Uterus (tissue), 3 donors: ENCODE measurements at regions not wholly inside any gene's neighbourhood (a gene's known extent, or its start where the extent isn't known, plus 50 kb on each side); places are given as distances from the start of the nearest gene placed in this dataset.
"Not testable (repeated sequence)": the region's sequence is repeated elsewhere in the genome, so short reads cannot be mapped to it uniquely, and the experiment has no call there.

Source experiments
- DNase-seq, 2 donors: peaks; one replicate each; pipeline ENCODE4 v3.0.0-alpha.2; 2019 to 2020
- H3K27ac ChIP-seq, 2 donors: fragments of 200-600 bp; sonication (generic); 1 replicate in 1 of 2; 2 replicates in 1 of 2; pipeline ENCODE4 v1.5.1; 2016 to 2018
- H3K27me3 ChIP-seq, 2 donors: fragments of 200-600 bp; sonication (generic); one replicate each; pipeline ENCODE4 v1.5.1; 2018 to 2019; ENCODE audit warnings: control low read depth in 1 of 2
- H3K36me3 ChIP-seq, 2 donors: fragments of 200-600 bp; sonication (generic); one replicate each; pipeline ENCODE4 v1.5.1; 2019; ENCODE audit warnings: control low read depth in 1 of 2
- H3K4me1 ChIP-seq, 2 donors: fragments of 200-600 bp; sonication (generic); one replicate each; pipeline ENCODE4 v1.5.1; 2018 to 2019; ENCODE audit warnings: control low read depth in 1 of 2
- H3K4me3 ChIP-seq, 2 donors: fragments of 200-600 bp; sonication (generic); 1 replicate in 1 of 2; 2 replicates in 1 of 2; pipeline ENCODE4 v1.5.1; 2018 to 2019; ENCODE audit warnings: mild to moderate bottlenecking in 1 of 2
- H3K9me3 ChIP-seq, 2 donors: fragments of 200-600 bp; sonication (generic); one replicate each; pipeline ENCODE4 v1.5.1; 2019; ENCODE audit warnings: control low read depth in 1 of 2
- POLR2A ChIP-seq, 2 donors: fragments of 450-650 bp; IDR thresholded peaks; one replicate each; pipeline ENCODE4 v1.6.1; 2016; ENCODE audit warnings: antibody characterized with exemption in 2 of 2, mild to moderate bottlenecking in 1 of 2, moderate library complexity in 1 of 2
- intact Hi-C: fragments of 100-400 bp; cut with DNase I; formaldehyde crosslinking; loops from one replicate; pipeline ENCODE4 v1.15.1; 2023; ENCODE audit warnings: low total_unique reads
- TF ChIP-seq, protein P1 (sequence below), 4 experiments: fragments of 200-600 bp in 2 of 4; fragments of 450-650 bp in 2 of 4; sonication (generic) in 2 of 4; IDR thresholded peaks; one replicate each; pipeline ENCODE4 v1.5.1; 2016 to 2019; ENCODE audit warnings: antibody characterized with exemption in 4 of 4, mild to moderate bottlenecking in 2 of 4, moderate library complexity in 1 of 4
- donor health status: DM: yes; HTN: yes; CAD: no.

- TF ChIP-seq, protein P1, sequence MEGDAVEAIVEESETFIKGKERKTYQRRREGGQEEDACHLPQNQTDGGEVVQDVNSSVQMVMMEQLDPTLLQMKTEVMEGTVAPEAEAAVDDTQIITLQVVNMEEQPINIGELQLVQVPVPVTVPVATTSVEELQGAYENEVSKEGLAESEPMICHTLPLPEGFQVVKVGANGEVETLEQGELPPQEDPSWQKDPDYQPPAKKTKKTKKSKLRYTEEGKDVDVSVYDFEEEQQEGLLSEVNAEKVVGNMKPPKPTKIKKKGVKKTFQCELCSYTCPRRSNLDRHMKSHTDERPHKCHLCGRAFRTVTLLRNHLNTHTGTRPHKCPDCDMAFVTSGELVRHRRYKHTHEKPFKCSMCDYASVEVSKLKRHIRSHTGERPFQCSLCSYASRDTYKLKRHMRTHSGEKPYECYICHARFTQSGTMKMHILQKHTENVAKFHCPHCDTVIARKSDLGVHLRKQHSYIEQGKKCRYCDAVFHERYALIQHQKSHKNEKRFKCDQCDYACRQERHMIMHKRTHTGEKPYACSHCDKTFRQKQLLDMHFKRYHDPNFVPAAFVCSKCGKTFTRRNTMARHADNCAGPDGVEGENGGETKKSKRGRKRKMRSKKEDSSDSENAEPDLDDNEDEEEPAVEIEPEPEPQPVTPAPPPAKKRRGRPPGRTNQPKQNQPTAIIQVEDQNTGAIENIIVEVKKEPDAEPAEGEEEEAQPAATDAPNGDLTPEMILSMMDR (IDR thresholded peaks at IDR 0.05), result no peak
- TF ChIP-seq POLR2A (IDR thresholded peaks at IDR 0.05), result no peak
- H3K27ac ChIP-seq, result no peak overlapping the region
- intact Hi-C loops, result no loop called here
- H3K4me1 ChIP-seq, result peaks cover 0 to 3% of the 10 kb centered on the region in 2 donors
- H3K4me3 ChIP-seq, result no peak overlapping the region
- H3K27me3 ChIP-seq, result no peaks in the 10 kb centered on the region
- DNase-seq, result no peak
- no peaks in the 10 kb centered on the region for H3K9me3 ChIP-seq
- H3K36me3 ChIP-seq, result no peaks in the 10 kb centered on the region
These were observed 114.1 kb downstream of the C9orf152 start for GRCh38 chr9:110093871-110094270.

- Histone ChIP-seq H3K9me3 (no peaks in the 10 kb centered on the region), H3K36me3 (no peaks in the 10 kb centered on the region), H3K4me3 (no peak overlapping the region), H3K4me1 (peaks cover 0 to 11% of the 10 kb centered on the region in 2 donors), H3K27me3 (no peaks in the 10 kb centered on the region), H3K27ac (no peak overlapping the region)
- no peak for DNase-seq
- intact Hi-C loops, result no loop called here
- TF ChIP-seq, protein P1 (IDR thresholded peaks at IDR 0.05), result no peak
- no peak for TF ChIP-seq POLR2A (IDR thresholded peaks at IDR 0.05)
These were observed 112.8 kb downstream of the C9orf152 start for GRCh38 chr9:110095161-110095595.

- no peak overlapping the region for H3K27ac ChIP-seq
- intact Hi-C loops, result no loop called here
These were observed 112.2 kb downstream of the C9orf152 start for GRCh38 chr9:110095776-110096175.

DNA sequence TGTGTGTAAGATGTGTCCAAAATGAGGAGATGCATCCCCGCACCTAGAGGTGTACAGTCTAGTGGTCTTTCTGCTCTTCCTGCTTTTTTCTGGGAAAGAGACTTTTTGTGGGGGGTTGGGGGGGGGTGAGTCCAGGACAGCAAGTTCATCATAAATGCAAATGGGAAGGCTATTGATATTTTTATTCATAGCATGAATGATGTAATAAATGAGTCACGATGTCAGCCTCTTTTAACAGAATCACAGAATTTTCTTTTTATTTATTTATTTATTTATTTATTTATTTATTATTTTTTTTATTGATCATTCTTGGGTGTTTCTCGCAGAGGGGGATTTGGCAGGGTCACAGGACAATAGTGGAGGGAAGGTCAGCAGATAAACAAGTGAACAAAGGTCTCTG is 111.3 kb downstream of the C9orf152 start:
- H3K4me1 ChIP-seq, result peaks cover 0 to 11% of the 10 kb centered on the region in 2 donors

More at GRCh38 chr9:110095776-110096175, 112.2 kb downstream of the C9orf152 start:
- TF ChIP-seq, protein P1 (IDR thresholded peaks at IDR 0.05), result no peak
- TF ChIP-seq POLR2A (IDR thresholded peaks at IDR 0.05), result no peak
- Histone ChIP-seq H3K4me1 (peaks cover 0 to 11% of the 10 kb centered on the region in 2 donors), H3K9me3 (no peaks in the 10 kb centered on the region), H3K36me3 (no peaks in the 10 kb centered on the region), H3K27me3 (no peaks in the 10 kb centered on the region), H3K4me3 (no peak overlapping the region)
- DNase-seq, result no peak

GRCh38 chr9:110099236-110100095 is 108.5 kb downstream of the C9orf152 start:
- Histone ChIP-seq H3K36me3 (no peaks in the 10 kb centered on the region), H3K27me3 (no peaks in the 10 kb centered on the region), H3K9me3 (no peaks in the 10 kb centered on the region), H3K4me1 (peaks cover 0 to 13% of the 10 kb centered on the region in 2 donors), H3K4me3 (no peak overlapping the region), H3K27ac (peak overlapping the region; percentile 37 to 45)
- DNase-seq, result peak; percentile 34 to 38
- TF ChIP-seq, protein P1 (IDR thresholded peaks at IDR 0.05), result no peak
- no peak for TF ChIP-seq POLR2A (IDR thresholded peaks at IDR 0.05)
- intact Hi-C loops, result no loop called here

More for the DNA sequence above, 111.3 kb downstream of the C9orf152 start:
- intact Hi-C loops, H3K27me3 ChIP-seq, DNase-seq, H3K27ac ChIP-seq, H3K4me3 ChIP-seq, H3K36me3 ChIP-seq, H3K9me3 ChIP-seq: not testable (repeated sequence)
